HG03565 (cell line): ENCODE measurements at regions not wholly inside any gene's neighbourhood (a gene's known extent, or its start where the extent isn't known, plus 50 kb on each side); places are given as distances from the start of the nearest gene placed in this dataset.

Experiments
- ATAC-seq: cut with Tn5 transposase; IDR thresholded peaks from one replicate; pipeline ENCODE4 v1.9.1; 2021; ENCODE audit warnings: mild to moderate bottlenecking, moderate library complexity; ENCODE audit not compliant: unreplicated experiment

DNA sequence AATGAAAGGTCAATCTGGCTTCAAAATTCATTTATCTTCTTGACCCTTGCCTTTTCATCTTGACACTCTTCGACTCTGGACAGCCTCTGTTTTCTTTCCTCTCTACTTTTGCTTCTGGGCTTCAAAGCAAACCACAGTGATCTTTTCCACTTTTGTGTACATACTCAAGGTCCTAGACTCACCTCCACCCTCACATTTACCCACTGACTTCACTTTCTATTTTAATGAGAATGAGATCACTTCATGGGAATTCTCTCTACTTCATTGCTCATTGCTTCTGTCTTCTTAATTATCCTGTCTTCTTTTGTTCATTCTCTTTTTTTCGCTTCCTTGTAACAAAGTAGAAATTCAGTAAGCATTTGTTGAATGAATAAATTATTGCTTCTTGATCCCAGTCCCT, 330.1 kb upstream of the HAND2 start:
- ATAC-seq = no peak

DNA sequence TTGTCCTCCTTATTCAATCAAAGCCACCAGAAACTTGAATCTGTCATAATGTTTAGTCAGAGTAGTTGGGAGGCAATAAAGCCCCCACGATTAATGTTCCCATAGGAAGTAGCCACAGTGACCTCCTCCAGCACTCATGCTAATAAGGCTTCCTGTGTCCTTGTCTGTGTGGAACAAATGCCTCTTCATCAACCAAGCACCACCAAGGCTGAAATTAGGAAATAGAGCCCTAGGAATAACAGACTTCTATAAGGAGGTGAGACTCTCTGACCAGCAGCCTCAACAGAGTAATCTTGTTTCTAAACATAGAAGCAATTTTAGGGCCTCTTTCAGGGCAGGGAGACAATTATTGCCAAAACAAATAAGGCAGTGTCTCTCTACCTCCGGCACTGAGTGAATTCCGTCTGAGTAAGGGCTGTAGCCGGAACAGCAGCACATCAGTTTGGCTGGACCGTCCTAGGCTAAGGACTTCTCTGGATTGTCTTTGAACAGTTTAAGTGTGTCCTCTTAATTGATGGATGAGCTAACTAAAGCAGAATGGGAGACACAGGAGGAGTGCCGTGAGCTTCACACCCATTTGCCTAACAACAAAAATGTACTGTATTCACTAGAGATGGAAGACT, 329.2 kb upstream of the HAND2 start:
- ATAC-seq = no peak

DNA sequence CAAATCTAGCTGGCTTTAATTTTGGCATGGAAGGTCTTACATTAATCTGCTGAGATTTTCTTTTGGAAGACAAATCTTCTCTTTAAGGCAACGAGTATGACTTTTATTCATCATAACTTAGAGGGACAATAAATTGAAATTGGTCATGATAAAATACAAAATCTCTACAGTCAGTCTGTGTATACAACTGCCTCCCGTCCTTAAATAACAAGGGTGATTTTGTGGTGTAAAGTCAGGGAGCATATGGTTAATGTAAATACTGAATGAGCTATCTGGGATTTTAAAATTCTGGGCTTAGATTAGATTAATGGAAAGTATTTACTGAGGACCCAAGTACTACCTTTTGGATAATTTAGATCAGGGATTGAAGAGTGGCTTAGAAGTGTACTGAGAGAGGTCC, 328.4 kb upstream of the HAND2 start:
- no peak for ATAC-seq

DNA sequence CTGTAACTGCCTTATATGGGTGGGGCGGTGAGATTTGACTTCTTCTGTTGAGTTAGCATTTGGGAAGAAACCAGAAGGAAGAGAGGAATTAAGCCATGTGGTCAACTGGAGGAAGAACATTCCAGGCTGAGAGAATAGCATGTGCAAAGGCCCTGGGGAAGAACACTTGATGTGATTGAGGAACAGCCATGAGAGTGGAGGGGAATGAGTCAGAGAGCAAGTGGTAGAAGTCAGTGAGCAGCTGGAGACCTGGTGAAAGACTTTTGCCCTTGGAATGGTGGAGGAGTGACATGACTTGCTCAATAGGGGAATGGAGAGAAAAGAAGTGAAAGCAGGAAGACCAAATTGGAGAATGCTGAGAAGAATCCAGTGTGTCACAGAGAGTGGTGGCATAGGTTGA, 327.8 kb upstream of the HAND2 start:
- no peak for ATAC-seq

DNA sequence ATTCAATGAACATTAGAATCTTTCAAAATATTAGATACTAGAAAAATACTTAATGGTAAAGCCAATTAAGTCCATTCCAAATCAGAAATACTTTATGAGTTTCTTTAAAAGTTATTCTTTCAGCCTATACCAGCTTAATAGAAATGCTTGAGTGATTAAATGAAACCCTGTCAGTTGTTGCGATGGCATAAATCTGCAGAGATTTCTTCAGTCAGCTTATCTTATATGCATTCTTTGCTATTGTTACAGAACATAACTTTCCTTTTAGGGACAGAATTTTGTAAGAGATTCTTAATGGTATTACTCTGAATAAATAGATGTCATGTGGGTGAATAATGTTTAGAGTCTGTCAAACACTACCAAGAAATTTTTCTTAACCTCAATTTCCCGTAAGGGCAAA, 325.0 kb upstream of the HAND2 start:
- ATAC-seq = no peak

DNA sequence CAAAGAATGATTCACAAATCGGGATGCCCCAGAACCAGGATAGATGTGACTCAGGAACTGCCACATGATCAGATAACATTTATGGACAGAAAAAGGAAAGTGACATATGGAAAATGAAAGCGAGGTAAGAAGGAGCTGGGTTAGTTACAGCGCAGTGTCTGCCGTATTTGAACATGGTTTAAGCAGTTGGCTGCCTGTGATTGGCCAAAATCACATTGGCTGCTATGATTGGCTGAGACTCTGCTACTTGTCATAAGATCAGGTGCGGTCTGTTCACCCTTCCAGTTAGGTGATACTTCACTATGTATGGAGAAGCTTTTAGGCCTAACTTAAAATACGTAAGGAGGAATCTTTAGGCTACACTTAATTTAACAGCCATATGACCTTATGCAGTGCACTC, 322.7 kb upstream of the HAND2 start:
- no peak for ATAC-seq

DNA sequence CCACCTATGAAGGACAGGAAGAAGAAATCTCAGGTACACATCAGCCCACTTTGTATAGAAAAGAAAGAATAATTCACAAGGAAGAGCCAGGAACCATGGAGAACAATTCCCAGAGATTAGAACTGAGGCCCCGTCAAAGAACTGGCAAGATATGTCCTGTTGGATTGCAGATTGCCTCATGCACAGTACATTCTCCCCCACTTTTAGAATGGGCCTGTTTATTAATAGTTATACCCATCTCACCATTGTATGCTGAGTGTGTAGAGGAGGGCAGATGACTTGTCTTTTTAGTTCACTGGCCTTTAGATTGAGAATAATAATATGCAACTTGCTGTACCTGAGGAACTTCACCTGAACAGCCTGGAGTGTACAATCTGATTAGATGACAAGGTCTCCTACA, 315.6 kb upstream of the HAND2 start:
- ATAC-seq = no peak

DNA sequence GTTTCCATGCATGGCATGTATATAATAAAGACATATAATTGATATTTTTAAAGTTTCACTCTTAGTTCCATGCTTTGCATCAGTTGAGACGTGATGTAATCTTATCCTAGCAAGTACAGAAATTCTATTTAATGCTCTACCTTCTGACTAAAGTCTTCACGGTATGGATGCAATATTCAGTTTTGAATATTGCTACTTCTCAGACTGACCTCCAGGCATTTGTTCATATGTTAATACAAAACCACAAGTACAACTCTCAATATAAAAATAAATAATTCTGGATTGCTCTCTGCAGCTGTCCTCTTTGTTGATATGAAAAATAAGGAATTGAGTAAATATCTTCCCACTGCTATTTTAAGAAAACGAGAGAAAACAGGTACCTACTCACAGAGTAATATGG, 309.8 kb upstream of the HAND2 start:
- ATAC-seq = no peak

DNA sequence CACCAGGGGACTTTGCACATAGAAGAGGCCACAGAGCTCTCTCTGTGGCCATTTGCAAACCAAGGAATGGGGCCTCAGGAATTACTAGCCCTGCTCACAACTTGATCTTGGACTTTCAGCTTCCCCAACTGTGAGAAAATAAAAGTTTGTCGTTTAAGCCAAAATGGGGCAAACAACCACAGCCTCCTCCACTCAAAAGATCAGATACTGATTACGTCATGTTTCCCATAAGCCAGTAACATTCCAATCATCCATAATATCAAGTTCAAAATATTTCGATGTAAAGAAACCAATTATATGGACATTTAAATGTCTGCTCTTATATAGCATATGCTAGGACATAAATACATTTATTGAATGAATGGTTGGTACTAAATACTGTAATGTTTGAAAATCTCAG, 307.5 kb upstream of the HAND2 start:
- ATAC-seq = no peak

DNA sequence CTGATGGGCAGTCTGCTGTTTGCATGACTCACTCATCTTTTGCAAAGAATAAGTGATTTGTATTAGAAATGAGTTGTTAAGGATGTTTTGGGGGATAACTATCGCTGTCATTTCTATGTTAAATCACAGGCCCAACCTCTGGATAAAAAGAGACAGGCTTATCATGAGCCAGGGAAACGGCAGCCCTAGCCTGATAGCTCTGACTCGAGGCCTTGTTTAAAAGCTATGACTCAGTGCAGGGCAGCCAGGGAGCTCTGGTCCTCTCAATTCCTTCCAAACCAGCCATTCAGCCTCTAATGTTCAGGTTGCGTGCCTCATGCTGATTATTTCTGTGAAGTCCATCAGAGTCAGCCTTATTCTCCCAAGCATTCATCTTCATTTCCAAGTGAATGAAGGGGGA, 305.9 kb upstream of the HAND2 start:
- ATAC-seq = no peak

DNA sequence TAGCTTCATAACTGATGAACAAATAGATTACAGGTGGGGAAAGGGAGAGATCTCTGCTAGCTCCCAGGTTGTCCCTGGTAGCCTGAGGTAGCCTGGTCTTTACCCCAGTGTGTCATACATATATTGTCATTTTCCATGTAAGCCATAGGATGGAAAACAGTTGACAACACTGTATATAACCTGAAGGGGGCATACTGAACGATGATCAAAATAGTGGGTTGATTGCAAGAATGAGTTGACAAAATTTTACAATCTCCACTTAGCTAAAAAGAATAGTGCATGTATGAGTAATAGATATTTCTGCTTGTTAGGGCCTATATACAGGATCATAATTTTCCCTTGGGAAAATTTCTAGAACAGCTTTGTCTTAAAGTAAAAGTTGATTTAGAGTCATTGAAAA, 304.1 kb upstream of the HAND2 start:
- no peak for ATAC-seq

DNA sequence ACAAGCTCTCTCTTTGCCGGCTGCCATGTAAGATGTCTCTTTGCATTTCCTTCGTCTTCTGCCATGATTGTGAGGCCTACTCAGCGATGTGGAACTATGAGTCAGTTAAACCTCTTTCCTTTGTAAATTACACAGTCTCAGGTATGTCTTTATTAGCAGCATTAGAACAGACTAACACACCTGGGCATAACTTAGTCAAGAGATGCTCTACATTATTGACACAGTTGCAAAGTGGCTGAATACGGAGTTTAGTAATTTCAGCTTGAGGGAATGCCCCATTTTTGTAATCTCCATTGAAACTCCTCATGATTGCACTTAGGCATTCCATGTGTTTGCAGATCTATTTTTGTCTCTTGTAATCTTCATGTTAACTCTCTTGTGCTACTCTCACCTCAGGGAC, 299.5 kb upstream of the HAND2 start:
- ATAC-seq = no peak

DNA sequence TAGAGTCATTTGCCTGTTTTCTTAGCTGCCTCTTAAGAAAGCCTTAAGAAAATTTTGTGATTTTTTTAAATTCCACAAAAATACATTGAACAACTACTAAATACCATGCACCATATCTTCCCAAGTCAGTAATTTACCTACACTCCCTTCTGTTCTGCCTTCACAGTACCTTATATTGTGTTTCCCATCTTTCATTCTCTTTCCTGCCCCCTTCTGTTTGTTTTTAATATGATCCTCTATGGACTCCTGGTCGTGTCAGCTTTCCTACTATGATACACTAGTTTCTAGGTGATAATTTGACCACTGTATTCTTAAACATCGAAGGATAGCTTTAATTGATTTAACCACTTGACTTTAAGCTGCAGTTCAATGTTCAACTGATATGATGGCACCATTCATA, 297.7 kb upstream of the HAND2 start:
- ATAC-seq = no peak

DNA sequence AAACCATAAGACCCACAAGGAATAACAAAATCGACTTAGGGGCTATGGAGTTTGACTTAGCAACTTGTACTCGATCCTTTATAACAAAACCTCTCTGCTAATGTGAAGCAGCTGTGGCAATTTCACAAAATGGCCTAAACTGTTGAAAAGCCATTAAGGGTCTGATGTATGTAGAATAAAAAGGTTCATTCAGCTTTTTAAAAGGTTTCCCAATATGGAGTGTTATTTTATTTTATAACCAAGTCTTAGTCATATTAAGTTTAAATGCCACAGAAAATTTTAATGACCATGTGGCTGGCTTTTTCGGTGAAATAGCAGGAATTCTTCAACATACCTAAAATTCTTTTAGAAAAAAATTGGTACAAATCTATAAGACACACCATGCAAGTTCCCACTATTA, 291.8 kb upstream of the HAND2 start:
- ATAC-seq = no peak

DNA sequence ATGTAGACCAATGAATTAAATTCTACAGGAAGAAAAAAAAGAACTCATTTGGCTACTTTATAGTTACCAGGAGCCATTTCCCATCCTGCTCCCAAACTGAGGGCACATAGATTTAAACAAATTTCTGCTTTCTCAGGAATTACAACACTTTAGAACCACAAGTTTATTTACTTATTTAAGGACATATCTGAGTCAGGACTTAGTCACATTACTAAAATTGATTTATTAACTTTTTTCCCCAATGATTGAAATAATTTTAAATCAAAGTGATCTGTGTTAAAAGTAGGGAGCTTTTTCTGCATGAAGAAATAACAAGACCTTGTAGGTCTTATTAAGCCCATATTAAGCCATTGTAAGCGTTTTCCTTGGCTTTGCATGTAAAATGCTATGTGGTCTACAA, 291.0 kb upstream of the HAND2 start:
- ATAC-seq = no peak

DNA sequence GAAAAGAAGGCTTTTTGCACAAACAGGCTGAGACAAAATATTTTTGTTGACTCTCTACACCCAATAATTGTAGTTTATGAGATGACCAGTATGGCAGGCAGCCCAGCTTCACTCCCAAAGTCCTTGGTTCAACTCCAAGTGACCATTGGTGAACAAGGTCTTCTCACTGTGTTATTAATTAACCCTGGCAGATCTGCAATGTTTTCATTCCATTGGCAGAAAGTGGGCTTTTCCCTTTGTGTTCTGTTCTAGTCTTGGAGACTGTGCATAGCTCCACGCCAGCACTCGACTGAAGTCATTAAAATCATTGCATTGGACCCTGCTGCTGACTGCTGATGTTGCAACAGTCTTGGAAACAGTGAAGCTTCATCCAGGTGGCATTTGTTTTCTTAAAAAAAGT, 277.3 kb upstream of the HAND2 start:
- ATAC-seq = no peak

DNA sequence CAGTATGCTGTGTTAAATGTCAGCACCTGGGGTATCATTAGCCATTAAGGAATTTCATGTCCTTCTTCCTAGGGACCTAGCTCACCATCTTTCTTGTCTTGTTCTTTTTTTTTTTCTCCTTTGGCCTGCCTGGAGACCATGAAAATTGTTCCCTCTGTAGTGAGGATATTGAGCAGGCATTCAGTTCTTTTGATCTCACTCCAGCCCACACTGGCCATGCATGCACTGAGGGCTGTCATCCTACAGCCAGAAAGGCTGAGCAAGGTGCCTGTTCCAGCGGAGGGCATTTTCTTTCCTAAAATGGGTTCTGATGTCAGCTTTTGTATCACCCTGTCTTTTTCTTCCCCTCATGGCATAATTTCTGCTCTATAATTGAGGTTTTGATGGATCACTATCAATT, 275.9 kb upstream of the HAND2 start:
- no peak for ATAC-seq

DNA sequence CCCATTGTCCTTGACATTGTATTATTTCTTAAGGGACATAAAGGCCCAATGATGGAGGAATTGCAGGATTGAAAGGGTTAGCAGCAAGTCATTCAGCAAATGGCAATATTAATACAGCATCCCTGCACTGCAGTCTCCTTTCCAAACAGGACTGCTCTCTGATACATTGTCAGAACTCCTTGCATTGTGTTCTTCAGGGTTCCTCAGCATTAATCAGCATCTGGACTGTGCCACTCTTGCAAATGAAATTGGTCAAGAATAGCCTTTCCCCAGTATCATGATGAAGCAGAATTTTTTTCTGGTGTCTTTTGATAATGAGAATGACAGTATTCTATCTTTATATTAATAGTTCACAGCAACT, 272.6 kb upstream of the HAND2 start:
- no peak for ATAC-seq

DNA sequence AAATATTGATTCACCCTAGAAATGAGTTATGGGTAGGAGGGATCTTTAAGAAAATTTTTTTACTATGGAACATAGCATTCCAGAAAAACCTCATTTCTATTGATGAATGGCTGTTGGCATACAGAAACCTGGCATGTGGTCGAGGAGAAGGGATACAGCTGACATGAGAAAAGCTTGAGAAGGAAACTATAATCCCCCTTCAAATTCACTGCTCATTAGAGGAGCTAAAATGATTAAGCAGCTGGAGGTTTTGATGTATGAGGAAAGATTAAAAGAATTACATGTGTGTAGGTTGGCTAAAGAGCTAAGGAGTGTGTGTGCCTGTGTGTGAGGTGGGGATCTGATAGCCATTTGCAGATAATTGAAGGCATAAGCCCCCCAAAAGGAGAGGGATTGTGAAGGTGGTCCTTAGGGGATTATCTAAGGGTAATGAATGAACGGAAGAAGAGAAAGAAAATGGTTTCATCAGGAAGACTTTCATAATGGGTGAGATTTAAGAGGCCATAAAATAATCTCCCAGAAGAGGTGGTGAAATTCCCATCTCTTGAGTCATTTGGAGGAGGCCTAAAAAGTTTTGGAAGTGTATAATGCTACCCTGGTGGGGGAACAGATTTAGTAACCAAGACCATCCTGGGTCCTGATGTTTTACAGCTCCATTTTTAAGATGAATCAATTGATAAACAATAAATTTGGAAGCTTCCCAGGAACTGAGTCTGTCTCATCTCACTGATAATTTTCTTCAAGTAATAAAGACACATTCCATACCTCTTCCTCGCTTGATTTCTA, 272.0 kb upstream of the HAND2 start:
- ATAC-seq = no peak

DNA sequence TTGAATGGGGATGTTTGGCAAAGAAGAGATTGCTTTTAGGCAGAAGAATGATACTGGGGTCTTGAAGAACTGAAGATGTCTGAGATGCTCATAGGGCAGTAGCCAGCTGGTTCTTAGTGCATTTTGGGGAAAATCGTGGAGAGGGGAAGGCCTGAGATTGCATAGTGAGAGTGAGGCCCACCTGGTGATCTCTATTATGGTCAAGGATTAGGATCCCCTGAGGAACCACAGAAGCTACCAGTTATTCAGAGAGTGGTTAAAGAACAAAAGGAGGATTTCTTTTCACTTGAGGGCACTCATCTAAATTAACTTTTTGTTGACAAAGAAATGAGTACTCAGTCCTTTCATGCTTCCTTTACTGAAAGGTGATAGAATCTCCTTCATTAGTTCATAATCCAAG, 271.3 kb upstream of the HAND2 start:
- no peak for ATAC-seq

DNA sequence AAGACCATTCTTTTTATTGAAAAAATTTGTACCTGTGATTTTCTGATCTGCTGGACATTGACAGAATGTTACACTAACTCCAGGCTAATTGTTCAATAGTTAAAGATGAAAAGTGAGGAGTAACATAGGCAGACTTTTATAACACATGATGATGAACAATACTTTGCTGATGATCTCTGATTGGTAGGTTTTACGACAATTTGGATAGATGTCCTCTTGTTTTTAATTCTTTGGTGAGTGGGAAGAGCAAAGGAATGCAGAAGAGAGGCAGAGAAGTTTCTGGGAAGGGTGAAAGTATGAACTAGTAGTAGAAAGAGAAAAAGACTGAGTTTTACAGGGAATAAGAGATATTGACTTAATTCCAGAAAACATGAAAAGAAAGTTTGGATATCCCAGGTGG, 267.3 kb upstream of the HAND2 start:
- no peak for ATAC-seq

DNA sequence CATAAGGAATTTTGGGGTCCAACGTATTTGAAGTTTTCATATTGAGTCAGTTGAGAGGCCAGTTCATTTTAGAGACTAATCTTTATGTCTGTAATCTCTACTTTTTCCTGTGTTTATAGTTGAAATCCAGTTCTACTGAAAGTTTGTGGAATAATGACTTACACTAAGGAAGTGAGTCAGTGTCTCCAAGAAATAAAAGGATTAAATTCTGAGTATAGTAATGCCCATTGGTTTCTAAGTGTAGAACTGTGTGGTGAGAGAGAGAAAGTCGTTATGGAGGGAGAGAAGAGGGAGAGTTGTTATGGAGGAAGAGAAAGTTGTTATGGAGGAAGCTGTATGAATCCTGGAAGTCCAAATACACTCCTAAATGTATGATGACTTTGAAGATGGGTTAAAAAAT, 264.6 kb upstream of the HAND2 start:
- ATAC-seq = no peak

DNA sequence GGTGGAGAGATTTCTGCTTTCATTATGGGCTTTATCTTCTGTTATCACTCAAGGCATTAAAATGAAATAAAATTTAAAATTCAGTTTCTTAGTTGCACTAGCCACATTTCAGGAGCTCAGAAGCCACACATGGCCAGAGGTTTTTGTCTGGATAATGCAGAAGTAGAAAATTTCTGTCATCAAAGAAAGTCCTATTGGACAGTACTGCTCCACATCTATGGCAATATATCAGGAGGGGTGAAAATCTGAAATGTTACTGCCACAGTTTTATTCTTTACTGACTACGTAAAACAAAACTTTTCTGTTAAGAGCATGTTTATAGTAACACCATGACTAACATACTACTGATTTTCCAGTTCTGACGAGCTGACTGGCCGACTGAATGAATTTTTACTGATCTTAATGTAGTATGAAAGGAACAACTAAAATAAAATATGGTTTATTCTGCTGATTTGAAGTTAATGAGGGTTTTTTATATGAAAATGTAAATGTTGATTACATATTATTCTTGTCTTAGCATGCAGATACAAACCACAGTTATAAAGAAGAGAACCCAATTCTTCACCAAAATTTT, 264.0 kb upstream of the HAND2 start:
- no peak for ATAC-seq
